Testis (tissue), 2 donors: ENCODE measurements at regions not wholly inside any gene's neighbourhood (a gene's known extent, or its start where the extent isn't known, plus 50 kb on each side); places are given as distances from the start of the nearest gene placed in this dataset.

Experiments
- CTCF ChIP-seq, 3 experiments: fragments of 450-650 bp in 2 of 3; fragments of 200-600 bp in 1 of 3; sonication (generic) in 1 of 3; IDR thresholded peaks; one replicate each; pipeline ENCODE4 v1.5.1; 2016 to 2019; ENCODE audit warnings: antibody characterized with exemption in 3 of 3, mild to moderate bottlenecking in 2 of 3, moderate library complexity in 1 of 3
- POLR2A ChIP-seq: fragments of 450-650 bp; IDR thresholded peaks from one replicate; pipeline ENCODE4 v1.6.1; 2017; ENCODE audit warnings: antibody characterized with exemption, mild to moderate bottlenecking, moderate library complexity

GRCh38 chr16:9680019-9680655 is 502.1 kb downstream of the GRIN2A start:
- TF ChIP-seq POLR2A (no peak), CTCF (IDR thresholded peaks at IDR 0.05) (no peak)
